NCI-H2107 treated with DMSO at 0.1 percent for 48 hours (cell line): ENCODE measurements at regions not wholly inside any gene's neighbourhood (a gene's known extent, or its start where the extent isn't known, plus 50 kb on each side); places are given as distances from the start of the nearest gene placed in this dataset.

Experiments used
- DNase-seq: peaks from one replicate; lab custom pipeline; 2025; ENCODE audit not compliant: unreplicated experiment; lab: John Stamatoyannopoulos, UW

- DNase-seq: no peak
Observed at GRCh38 chr4:173713026-173713425, 183.0 kb upstream of the HAND2 start.

GRCh38 chr4:173707658-173708419, 177.8 kb upstream of the HAND2 start:
- DNase-seq: no peak

DNA sequence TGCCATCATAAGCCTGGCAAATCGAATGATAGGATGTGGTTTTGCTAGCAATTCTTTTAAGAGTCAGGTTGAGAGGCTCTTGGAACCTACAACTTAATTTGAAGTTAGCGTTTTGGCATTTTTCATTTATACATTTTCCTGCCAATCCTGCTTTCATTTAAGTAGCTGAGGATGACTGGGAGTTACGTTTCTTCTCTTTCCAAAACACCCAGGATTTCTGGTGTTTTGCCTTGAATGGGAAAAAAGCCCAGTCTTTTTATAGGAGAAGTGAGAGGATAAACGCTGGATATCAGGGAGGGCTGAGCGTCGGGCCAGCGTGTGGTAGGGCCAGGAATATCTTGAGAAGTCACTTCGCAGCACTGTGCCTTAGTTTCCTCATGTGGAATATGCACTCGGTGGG, 174.2 kb upstream of the HAND2 start:
- no peak for DNase-seq

DNA sequence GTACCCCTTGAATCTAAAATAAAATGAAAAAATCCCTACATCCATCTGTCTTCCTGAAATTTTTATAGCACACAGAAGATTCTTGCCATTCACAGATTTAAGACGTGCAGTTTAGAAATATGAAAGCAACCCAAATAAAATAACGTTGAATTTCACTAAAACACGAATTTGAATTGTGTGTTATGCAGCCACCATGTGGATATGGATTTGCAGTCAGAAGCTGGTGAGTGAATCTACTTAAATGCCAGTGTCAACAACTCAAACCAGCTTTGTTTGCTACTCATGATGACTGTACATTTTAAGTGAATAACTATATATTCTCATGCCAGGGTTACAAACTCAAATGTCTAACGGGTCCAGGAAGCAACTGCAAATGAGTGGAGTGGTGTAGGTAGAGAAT, 173.0 kb upstream of the HAND2 start:
- DNase-seq: no peak

GRCh38 chr4:173700650-173701049, 170.6 kb upstream of the HAND2 start:
- no peak for DNase-seq

GRCh38 chr4:173699841-173700475, 169.9 kb upstream of the HAND2 start:
- DNase-seq: no peak

DNA sequence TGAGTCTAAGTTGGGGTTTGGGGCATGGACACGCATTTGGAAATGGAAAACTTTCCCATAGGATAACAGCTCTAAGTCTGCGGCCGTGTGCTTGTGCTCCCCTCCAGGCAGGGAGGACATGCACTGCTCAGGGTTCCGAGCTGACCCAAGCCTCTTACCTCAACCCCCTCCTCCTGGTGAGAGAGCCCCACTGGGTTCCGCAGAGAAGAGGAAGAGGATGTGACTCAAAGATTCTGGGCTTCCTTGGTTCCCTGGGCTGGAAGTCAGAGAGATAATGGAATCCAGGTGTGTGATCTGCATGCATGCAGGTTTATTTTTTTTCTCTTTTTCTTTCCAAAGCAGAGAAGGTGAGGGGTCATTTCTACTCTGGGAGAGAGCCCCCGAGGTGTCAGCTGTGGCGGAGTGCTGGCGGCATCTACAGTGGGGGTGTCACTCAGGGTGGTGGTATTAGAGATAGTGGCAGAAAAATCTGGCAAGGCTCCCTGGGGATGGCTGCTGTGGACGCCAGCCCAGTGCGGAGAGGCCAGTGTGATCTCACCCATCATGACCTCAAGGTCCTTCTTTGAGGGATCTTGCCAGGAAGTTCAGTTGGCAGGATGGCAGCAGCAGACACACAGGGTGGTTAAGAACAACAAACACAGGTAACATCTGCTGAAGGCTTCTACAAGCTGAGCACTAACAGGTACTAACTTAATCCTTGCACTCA, 168.7 kb upstream of the HAND2 start:
- DNase-seq: no peak

DNA sequence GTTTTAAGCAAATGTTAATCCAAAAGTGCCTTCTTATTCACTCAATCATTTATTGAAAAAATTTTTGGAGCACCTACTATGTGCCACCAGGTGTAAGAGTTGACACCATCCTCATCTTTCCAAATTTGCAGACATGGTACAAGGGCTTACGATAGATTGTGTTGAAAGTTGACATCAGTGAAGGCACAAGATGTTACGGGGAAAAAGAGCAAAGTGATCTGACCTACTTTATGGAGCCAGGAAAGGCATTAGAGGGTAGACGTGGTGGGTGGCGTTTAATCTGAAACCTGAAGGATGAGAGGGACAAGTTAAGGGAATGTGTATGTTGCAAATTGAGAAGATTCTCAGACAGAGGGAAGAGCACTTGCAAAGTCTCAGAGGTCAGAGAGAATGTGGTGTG, 167.8 kb upstream of the HAND2 start:
- no peak for DNase-seq

DNA sequence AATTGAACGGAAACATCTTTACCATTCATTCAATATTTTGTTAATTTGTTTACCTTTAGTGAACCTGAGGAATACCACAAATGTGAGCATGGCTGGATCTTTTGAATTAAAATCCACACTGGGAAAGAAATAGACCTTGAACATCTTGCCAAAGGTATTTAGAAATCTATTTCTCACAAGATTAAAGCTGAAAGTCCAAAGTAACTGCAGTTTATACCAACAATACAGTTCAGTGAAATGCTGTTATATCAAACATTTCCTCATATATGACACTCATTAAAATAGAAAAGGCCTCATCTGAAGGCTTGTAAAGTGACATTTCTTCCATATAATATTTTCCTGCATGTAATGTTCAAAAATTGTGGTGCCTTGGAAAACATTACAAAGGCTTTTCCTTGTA, 166.5 kb upstream of the HAND2 start:
- DNase-seq: no peak

DNA sequence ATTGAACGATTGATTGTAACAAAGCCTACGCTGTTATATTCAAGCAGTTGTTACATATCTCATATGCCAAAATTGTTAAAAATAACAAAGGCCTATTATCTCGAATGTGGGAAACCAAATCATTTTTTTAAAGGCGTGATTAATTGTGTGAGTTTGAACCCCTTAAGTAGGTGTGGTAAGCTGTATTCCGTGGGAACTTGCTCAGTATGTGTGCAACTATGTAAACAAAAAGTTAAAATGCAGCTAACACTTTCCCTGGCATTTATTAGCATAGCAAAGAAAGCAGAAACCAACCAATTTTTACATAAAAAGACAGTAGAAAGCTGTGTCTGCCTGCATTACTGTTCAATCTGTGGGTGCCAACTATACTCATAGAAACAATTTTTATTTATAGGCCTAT, 166.0 kb upstream of the HAND2 start:
- no peak for DNase-seq

DNA sequence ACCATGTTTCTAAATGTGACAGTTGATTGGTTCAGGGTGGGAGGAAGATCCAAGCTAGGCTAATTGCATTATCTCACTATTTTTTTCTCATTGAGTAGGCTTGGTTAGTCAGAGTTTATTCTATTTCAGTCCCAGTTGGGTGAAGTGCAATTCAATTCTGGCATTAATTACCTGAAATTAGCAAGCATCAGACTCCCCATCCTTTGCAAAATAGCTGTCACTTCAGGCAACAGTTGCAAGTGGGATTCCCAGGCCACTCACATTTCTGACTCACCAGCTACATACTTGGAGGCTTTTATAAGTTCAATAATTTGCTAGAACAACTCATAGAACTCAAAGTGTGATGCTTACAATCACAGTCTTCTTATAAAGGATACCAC, 155.8 kb upstream of the HAND2 start:
- no peak for DNase-seq

DNA sequence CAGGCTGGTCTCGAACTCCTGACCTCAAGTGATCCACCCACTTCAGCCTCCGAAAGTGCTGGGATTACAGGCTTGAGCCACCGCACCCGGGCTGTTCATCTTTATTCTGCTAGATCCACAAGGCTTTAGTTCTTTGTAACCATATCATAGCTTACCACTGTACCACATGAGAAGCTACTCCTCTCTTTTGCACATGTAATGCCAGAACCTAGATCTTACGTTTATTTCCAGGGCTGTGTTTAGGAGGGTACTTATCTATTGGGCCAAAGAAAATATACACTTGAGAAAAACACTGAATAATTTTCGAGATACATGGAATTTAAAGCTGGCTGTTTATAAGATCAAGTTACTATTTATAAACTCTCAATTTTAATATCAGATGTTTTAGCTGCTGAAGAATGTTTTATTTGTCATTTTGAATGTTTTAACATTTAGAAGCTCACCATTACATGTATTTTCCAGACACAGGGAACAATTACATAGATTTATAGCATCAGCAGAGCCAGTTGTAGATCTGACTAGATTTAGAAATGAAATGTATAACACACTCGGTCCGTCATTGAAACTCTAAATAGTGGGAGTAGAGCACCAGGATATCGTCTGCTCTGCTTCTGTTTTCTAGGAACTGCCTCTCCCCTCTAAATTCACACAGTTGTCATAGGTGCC, 155.3 kb upstream of the HAND2 start:
- no peak for DNase-seq

DNA sequence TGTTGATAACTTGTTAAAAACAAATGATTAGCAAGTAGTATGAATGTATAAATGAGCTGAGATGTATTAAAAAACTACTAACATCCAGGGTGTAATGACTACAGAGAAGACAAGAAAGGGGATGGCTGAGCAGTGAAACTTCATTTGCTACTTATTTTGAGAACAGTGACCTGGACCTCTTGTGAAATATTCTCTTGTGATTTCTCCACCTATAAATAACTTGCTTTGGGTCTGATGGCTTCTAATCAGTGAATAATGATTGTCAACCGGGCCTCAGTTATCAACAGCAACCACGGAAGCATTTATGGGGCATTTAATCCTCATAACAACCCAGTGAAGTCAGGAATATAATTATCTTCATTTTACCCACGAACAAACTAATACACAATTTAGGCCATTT, 154.2 kb upstream of the HAND2 start:
- no peak for DNase-seq

DNA sequence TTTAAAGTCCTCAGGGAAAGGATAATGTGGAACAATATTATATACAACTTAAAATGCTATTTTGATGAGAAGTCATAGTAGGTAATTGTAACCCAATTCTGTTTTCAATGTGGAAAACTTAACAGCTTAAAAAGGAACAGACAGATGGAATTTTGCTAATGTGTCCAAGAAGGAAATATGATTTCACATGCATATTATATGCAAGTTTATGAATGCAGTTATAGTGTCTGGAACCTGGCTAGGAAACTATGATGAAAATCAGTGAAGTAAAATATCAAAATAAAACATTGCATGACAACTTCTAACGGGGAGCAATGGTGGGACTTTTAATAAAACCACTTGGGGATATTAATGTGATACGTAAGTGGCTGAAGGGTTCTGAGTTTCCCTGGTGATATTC, 152.6 kb upstream of the HAND2 start:
- DNase-seq: no peak

- no peak for DNase-seq
Observed at GRCh38 chr4:173680278-173680677, 150.2 kb upstream of the HAND2 start.

GRCh38 chr4:173675446-173675845, 145.4 kb upstream of the HAND2 start:
- DNase-seq: no peak

DNA sequence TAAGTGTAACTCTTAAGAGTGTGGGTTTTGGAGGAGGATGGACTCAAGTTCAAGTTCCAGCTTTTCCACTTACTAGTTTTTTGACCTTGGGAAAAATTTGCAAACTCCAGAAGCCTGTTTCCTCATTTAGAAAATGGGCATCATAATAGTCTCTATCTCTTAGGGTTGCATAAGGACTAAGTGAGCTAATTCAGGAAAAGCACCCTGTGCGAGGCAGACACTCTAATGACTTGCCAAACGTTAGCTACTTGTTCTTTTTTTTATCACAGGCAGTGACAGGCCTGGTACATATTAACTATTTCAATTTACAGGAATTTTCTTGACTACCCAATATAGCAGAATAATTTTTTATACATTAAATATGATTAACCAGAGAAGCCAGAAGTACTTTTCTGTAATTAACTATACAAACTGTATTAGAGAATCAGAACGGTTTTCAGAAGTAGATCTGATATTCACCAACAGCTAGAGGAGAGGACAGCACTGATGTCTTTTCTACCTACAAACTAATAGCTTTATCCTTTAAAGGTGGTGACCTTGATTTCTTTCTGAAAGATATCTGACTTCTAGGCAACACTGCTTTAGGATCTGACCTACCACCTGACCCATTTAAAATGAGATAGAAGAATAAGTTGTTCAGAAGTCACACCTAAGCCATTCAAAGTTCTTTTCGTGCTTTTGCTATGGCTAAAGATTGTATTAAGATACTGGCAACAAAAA, 139.6 kb upstream of the HAND2 start:
- no peak for DNase-seq

GRCh38 chr4:173661001-173661400, 131.0 kb upstream of the HAND2 start:
- no peak for DNase-seq

DNA sequence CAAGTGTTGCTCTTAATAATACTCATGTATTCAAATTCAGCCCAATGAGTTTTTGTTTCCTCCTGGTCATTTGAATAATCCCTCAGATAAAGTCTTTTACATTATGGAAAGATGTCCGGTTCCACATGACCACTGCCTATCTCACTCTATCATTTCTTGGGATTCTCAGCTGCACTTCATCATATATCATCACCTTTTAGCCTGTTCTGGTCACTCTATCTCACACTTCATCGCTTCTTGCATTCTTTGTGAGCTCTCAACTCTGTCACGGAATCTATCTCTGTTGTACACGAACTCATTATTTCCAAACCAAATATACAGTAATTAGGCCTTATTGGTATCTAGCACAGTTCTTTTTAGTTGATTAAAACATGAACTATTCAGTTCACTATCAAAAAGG, 126.9 kb upstream of the HAND2 start:
- no peak for DNase-seq

- DNase-seq: no peak
Observed at GRCh38 chr4:173652283-173652931, 122.4 kb upstream of the HAND2 start.
